GM10266 (cell line): ENCODE measurements at regions not wholly inside any gene's neighbourhood (a gene's known extent, or its start where the extent isn't known, plus 50 kb on each side); places are given as distances from the start of the nearest gene placed in this dataset.

Experiments
- DNase-seq: peaks from one replicate; pipeline ENCODE4 v3.0.0; 2012; ENCODE audit errors: extremely low spot score
- TF ChIP-seq, protein P1 (sequence below): IDR thresholded peaks from 2 replicates; pipeline ENCODE4 v1.5.1; 2012; ENCODE audit warnings: mild to moderate bottlenecking, low read depth; ENCODE audit not compliant: control insufficient read depth, insufficient read depth; ENCODE audit errors: missing control alignments

DNA sequence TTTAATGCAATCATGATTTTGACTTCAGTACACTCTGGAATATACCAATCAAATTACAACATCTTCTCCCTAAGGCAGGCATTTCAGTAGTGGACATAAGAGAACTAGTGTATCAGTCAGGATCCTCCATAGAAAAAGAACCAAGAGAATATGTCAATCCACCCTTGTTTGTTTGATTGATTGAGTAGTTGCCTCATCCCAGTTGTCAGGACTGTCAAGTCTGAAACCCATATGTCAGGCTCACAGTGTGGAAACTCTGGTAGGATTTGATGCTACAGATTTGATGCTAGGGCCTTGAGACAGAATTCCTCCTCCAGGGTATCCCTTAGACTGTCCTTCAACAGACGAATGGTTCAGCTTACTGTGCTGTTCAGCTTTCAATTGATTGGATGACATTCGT, 375.0 kb downstream of the ETS1 start:
- no peak for DNase-seq
- TF ChIP-seq, protein P1, sequence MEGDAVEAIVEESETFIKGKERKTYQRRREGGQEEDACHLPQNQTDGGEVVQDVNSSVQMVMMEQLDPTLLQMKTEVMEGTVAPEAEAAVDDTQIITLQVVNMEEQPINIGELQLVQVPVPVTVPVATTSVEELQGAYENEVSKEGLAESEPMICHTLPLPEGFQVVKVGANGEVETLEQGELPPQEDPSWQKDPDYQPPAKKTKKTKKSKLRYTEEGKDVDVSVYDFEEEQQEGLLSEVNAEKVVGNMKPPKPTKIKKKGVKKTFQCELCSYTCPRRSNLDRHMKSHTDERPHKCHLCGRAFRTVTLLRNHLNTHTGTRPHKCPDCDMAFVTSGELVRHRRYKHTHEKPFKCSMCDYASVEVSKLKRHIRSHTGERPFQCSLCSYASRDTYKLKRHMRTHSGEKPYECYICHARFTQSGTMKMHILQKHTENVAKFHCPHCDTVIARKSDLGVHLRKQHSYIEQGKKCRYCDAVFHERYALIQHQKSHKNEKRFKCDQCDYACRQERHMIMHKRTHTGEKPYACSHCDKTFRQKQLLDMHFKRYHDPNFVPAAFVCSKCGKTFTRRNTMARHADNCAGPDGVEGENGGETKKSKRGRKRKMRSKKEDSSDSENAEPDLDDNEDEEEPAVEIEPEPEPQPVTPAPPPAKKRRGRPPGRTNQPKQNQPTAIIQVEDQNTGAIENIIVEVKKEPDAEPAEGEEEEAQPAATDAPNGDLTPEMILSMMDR, result no peak

DNA sequence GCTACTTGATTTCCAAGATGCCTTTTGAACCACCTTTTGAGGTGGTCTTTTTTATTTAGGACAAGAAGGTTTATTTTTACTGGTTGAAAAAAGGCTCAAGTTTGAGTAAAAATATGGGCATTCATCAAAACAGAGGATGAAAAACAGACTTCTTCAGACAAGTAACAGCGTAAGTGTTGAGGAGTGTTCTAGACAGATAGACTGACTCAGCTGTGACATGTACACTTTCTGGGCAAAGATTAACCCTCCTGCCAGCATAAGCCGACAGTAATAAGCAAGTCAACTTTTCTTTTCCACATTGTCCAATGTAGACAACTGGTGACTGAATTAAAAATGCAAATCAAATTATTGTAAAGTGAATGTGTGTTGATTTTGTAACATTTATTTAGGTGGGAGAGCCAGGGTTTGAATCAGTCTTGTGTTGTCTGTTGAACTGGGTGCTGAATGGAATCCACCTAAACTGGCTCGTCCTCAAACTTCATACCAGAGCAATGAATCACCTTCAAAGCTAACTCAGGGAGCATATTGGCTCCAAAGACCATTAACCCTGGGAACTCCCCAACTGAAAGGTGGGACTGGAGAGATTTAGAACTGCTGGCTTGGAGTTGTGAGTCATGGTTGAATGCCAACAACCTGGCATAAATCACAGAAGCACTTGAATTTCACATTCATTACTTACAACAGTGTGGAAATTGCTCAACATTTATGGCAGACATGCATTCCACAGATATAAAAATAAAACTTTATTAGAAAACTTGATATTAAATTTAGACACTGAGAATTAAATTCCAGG, 377.0 kb downstream of the ETS1 start:
- TF ChIP-seq, protein P1, result no peak
- no peak for DNase-seq

DNA sequence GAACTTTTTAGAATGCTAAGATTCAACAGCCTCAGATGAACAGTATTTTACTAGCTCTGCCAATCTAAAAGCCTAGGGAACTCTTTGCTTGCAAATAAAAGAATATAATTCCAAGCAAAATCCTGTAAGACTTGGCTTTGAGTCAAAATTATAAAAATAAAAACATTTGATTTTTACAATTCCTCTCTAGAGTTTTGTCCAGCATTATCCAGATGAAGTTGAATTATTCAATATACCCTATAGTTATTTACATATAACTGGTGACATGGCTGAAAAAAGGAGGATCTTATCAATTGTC, 378.3 kb downstream of the ETS1 start:
- no peak for DNase-seq
- TF ChIP-seq, protein P1, result no peak

DNA sequence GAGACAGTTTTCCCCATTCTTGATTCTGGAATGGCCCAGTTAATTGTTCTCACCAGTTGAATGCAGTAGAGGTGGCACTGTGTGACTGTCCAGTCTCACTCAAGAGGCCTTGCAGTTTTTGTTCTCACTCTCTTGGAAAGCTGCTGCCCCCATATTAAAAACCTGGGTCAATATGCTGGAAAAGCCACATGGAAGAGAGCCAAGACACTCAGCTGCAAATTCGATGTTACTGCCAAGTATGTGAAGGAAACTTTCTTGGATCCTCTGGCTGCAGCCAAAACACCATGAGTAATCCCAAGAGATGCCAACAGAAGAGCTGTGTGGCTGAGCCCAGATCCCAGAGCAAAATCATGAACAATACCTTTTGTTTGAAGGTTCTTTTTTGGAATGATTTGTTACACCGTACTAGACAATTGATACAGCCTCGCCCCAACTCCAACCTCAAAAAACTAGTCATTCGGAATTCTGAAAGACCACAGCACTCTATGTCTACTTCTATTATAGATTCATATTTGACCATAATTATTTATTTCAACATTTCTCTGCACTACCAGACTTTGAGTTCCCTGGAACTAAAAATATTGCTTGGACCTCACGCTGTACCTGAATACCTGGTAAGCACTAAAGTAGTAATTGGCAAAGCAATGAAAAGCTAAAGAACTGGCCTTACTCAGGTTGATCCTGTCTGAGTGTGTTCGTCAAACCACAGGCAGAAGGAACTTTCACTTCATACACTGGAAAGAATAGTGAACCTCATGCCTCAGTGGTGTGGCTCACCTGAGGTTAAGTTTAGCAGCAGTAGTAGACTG, 378.8 kb downstream of the ETS1 start:
- TF ChIP-seq, protein P1, result no peak
- no peak for DNase-seq

DNA sequence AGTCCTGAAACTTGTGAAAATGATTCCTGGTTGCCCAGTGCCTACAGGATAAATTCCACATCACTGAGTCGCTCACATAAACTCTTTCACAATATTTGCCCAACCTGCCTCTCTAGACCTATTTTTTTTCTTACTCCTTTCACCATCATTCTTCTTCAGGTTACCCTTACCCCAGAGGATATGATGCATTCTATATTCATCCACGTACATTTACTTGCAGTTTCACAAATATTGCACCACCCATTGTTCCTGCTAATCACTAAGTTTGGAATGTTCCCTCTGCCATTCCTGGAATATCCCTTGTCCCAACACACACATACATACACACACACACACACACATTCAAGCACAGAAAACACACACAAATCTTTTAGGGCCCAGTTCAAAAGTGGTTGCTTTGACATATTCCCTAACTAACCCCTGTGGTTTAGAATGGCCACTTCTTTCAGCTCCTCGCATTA, 379.5 kb downstream of the ETS1 start:
- DNase-seq, result no peak
- TF ChIP-seq, protein P1, result no peak

DNA sequence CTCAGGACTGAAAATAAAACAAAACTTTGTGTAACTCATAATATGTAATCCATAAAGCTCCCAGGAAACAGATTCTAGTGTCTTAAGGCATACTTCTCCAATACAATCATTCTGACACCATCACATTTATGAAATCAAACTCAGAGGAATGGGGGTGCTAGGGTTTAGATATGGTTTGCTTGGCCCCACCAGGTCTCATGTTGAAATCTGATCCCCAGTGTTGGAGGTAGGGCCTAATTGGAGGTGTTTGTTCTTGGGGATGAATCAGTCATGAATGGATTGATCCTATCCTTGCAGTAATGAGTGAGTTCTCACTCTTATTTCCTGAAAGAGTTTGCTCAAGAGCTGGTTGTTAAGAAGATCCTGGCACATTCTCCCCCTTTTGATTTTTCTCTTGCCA, 380.9 kb downstream of the ETS1 start:
- DNase-seq, result no peak
- TF ChIP-seq, protein P1, result no peak

DNA sequence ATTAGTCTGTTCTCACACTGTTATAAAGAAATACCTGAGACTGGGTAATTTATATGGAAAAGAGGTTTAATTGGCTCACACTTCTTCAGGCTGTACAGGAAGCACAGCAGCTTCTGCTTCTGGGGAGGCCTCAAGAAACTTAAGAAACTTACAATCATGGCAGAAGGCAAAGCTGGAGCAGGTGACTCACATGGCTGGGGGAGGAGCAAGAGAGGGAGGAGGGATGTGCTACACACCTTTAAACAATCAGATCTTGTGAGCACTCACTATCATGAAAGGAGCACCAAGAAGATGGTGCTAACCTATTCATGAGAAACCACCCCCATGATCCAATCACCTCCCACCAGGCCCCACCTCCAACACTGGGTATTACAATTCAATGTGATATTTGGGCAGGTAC, 381.6 kb downstream of the ETS1 start:
- TF ChIP-seq, protein P1, result no peak
- DNase-seq, result no peak
